Suprapubic skin (tissue), 4 donors: ENCODE measurements at regions not wholly inside any gene's neighbourhood (a gene's known extent, or its start where the extent isn't known, plus 50 kb on each side); places are given as distances from the start of the nearest gene placed in this dataset.

ENCODE experiments used
- CTCF ChIP-seq, 2 donors: fragments of 200-600 bp in 1 of 2; fragments of 450-650 bp in 1 of 2; sonication (generic) in 1 of 2; IDR thresholded peaks; one replicate each; pipeline ENCODE4 v1.5.1; 2016 to 2019; ENCODE audit warnings: antibody characterized with exemption in 2 of 2, mild to moderate bottlenecking in 1 of 2, moderate library complexity in 1 of 2
- POLR2A ChIP-seq, 2 donors: fragments of 450-650 bp; IDR thresholded peaks; one replicate each; pipeline ENCODE4 v1.6.1; 2017; ENCODE audit warnings: antibody characterized with exemption in 2 of 2, mild to moderate bottlenecking in 2 of 2, moderate library complexity in 2 of 2
- POLR2AphosphoS5 ChIP-seq, 3 donors: sonication (generic); formaldehyde crosslinking; IDR thresholded peaks; one replicate each; pipeline ENCODE4 v1.6.1; 2017; ENCODE audit warnings: antibody characterized with exemption in 3 of 3

GRCh38 chr20:7346562-7346961 lies 579.1 kb downstream of the BMP2 start:
- TF ChIP-seq CTCF (IDR thresholded peaks at IDR 0.05), result no peak
- no peak for TF ChIP-seq POLR2AphosphoS5 (IDR thresholded peaks at IDR 0.05)
- no peak for TF ChIP-seq POLR2A (IDR thresholded peaks at IDR 0.05)
